Spleen (tissue), 11 donors: ENCODE measurements at regions not wholly inside any gene's neighbourhood (a gene's known extent, or its start where the extent isn't known, plus 50 kb on each side); places are given as distances from the start of the nearest gene placed in this dataset.
"Not testable (repeated sequence)": the region's sequence is repeated elsewhere in the genome, so short reads cannot be mapped to it uniquely, and the experiment has no call there.

Source experiments
- DNase-seq: peaks from one replicate; pipeline ENCODE4 v3.0.0-alpha.2; 2020
- H3K27ac ChIP-seq, 8 donors: fragments of 200-600 bp; sonication (generic) in 7 of 8; 1 replicate in 4 of 8; 2 replicates in 4 of 8; pipeline versions ENCODE4 v1.5.0 to v1.8.0; 2016 to 2021; ENCODE audit warnings: inconsistent platforms in 4 of 8, mild to moderate bottlenecking in 4 of 8, moderate library complexity in 1 of 8
- H3K27me3 ChIP-seq, 7 donors: fragments of 200-600 bp; sonication (generic) in 6 of 7; replicated peaks in 1 of 7; 1 replicate in 4 of 7; 2 replicates in 3 of 7; pipeline versions ENCODE4 v1.5.0 to v1.8.0; 2016 to 2021; ENCODE audit warnings: inconsistent platforms in 3 of 7, mild to moderate bottlenecking in 1 of 7
- H3K36me3 ChIP-seq, 6 donors: fragments of 200-600 bp; sonication (generic) in 5 of 6; 1 replicate in 4 of 6; 2 replicates in 2 of 6; pipeline versions ENCODE4 v1.5.0 to v1.8.0; 2016 to 2021; ENCODE audit warnings: inconsistent platforms in 2 of 6
- H3K4me1 ChIP-seq, 6 donors: fragments of 200-600 bp; sonication (generic) in 5 of 6; 1 replicate in 3 of 6; 2 replicates in 3 of 6; pipeline versions ENCODE4 v1.5.0 to v1.8.0; 2016 to 2021; ENCODE audit warnings: inconsistent platforms in 3 of 6
- H3K4me3 ChIP-seq, 8 donors: fragments of 200-600 bp; sonication (generic) in 7 of 8; 1 replicate in 4 of 8; 2 replicates in 4 of 8; pipeline versions ENCODE4 v1.5.0 to v1.8.0; 2016 to 2021; ENCODE audit warnings: inconsistent platforms in 4 of 8, mild to moderate bottlenecking in 4 of 8, moderate library complexity in 2 of 8
- H3K9me3 ChIP-seq, 8 donors: fragments of 200-600 bp; sonication (generic) in 7 of 8; 1 replicate in 4 of 8; 2 replicates in 4 of 8; pipeline versions ENCODE4 v1.5.0 to v1.8.0; 2016 to 2021; ENCODE audit warnings: inconsistent platforms in 4 of 8
- POLR2A ChIP-seq, 3 donors: fragments of 450-650 bp; IDR thresholded peaks; one replicate each; pipeline ENCODE4 v1.5.1; 2017; ENCODE audit warnings: antibody characterized with exemption in 3 of 3, mild to moderate bottlenecking in 1 of 3
- POLR2AphosphoS5 ChIP-seq, 3 donors: sonication (generic); formaldehyde crosslinking; IDR thresholded peaks; one replicate each; pipeline ENCODE4 v1.5.1; 2017; ENCODE audit warnings: antibody characterized with exemption in 3 of 3
- WGBS, 5 donors: extraction: QIAGEN DNeasy Blood & Tissue Kit in 3 of 5; methylation state at CpG; one replicate each; pipeline versions ENCODE4 v1.1.5 to v1.1.7; 2013 to 2018; 5-methylcytosine and 5-hydroxymethylcytosine counted together
- intact Hi-C: fragments of 100-400 bp; cut with DNase I; formaldehyde crosslinking; loops from one replicate; pipeline ENCODE4 v1.15.0; 2023; ENCODE audit warnings: low total_unique reads
- TF ChIP-seq, protein P1 (sequence below), 11 experiments: fragments of 200-600 bp in 7 of 11; fragments of 450-650 bp in 4 of 11; sonication (generic) in 4 of 11; IDR thresholded peaks in 8 of 11; conservative IDR thresholded peaks in 3 of 11; 1 replicate in 7 of 11; 2 replicates in 4 of 11; pipeline versions ENCODE4 v1.4.0 to v1.8.0; 2016 to 2021; ENCODE audit warnings: antibody characterized with exemption in 11 of 11, inconsistent platforms in 4 of 11, mild to moderate bottlenecking in 1 of 11
- donor health status: healthy with polysubstance abuse.
- donor health status: DM: no; HTN: no; CAD: no; lungs with moderate emphysema.
- donor health status: DM: no; HTN: no; CAD: no.
- donor health status: Bipolar disorder and iron deficiency.
- donor health status: healthy.
- donor health status: DM: no; HTN: no; CAD: no.
- donor health status: DM: yes; HTN: yes; CAD: no.

GRCh38 chr2:122338000-122338399 is 582.5 kb downstream of the TSN start:
- Histone ChIP-seq H3K9me3 (no peaks in the 10 kb centered on the region), H3K4me3 (no peak overlapping the region), H3K27me3 (no peaks in the 10 kb centered on the region), H3K36me3 (no peaks in the 10 kb centered on the region), H3K4me1 (no peaks in the 10 kb centered on the region), H3K27ac (no peak overlapping the region)
- DNase-seq: no peak
- intact Hi-C loops: no loop called here
- 60 to 68% (median 63%) methylated on average over 5 of the region's 5 CpGs for WGBS, 5 donors
- TF ChIP-seq POLR2A (IDR thresholded peaks at IDR 0.05): no peak

DNA sequence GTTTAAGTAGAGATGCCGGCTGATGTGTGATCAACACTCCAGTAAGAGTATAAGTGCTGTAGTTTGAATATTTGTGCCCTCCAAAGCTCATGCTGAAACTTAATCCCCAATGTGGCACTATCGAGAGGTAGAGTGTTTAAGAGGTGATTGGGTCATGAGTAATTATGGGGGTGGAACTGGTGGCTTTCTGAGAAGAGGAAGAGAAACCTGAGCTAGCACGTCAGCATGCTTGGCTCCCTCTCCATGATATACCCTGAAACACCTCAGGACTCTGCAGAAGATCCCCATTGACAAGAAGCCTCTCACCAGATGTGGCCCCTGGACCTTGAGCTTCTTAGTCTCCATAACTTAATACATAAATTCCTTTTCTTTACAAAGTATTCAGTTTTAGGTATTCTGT is 584.8 kb downstream of the TSN start:
- no peaks in the 10 kb centered on the region for H3K27me3 ChIP-seq
- no peak overlapping the region for H3K27ac ChIP-seq
- H3K36me3 ChIP-seq: no peaks in the 10 kb centered on the region
- H3K4me3 ChIP-seq: no peak overlapping the region
- intact Hi-C loops: no loop called here
- DNase-seq: no peak
- no peaks in the 10 kb centered on the region for H3K4me1 ChIP-seq
- TF ChIP-seq, protein P1, sequence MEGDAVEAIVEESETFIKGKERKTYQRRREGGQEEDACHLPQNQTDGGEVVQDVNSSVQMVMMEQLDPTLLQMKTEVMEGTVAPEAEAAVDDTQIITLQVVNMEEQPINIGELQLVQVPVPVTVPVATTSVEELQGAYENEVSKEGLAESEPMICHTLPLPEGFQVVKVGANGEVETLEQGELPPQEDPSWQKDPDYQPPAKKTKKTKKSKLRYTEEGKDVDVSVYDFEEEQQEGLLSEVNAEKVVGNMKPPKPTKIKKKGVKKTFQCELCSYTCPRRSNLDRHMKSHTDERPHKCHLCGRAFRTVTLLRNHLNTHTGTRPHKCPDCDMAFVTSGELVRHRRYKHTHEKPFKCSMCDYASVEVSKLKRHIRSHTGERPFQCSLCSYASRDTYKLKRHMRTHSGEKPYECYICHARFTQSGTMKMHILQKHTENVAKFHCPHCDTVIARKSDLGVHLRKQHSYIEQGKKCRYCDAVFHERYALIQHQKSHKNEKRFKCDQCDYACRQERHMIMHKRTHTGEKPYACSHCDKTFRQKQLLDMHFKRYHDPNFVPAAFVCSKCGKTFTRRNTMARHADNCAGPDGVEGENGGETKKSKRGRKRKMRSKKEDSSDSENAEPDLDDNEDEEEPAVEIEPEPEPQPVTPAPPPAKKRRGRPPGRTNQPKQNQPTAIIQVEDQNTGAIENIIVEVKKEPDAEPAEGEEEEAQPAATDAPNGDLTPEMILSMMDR (IDR thresholded peaks at IDR 0.05 in 8 of 11, conservative IDR thresholded peaks at IDR 0.05 in 3 of 11): no peak
- TF ChIP-seq POLR2AphosphoS5 (IDR thresholded peaks at IDR 0.05) (no peak), POLR2A (IDR thresholded peaks at IDR 0.05) (no peak)
- no peaks in the 10 kb centered on the region for H3K9me3 ChIP-seq
- 67 to 84% (median 71%) methylated on average over 3 of the region's 3 CpGs for WGBS, 5 donors

DNA sequence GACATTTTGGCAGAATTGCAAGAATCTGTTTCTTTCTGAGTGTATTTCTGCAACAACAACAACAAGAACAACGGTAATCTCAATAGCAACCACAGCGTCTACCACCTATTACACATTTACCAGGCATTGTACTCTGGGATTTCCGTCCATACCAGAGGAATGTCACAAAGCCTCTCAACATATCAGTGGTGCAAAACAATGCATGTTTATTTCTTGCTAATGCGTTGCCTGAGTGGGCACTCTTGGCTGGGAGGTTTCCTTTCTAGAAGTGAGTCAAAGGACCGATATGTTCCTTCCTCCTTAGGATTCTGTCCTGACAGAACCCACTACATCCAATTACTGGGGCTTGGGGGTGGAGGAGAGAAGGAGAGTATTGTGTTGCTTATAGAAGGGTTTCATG is 585.6 kb downstream of the TSN start:
- H3K36me3 ChIP-seq: no peaks in the 10 kb centered on the region
- H3K27ac ChIP-seq: no peak overlapping the region
- H3K9me3 ChIP-seq: no peaks in the 10 kb centered on the region
- H3K27me3 ChIP-seq: no peaks in the 10 kb centered on the region
- TF ChIP-seq POLR2AphosphoS5 (IDR thresholded peaks at IDR 0.05): no peak
- TF ChIP-seq POLR2A (IDR thresholded peaks at IDR 0.05): no peak
- TF ChIP-seq, protein P1 (IDR thresholded peaks at IDR 0.05 in 8 of 11, conservative IDR thresholded peaks at IDR 0.05 in 3 of 11): no peak
- H3K4me1 ChIP-seq: no peaks in the 10 kb centered on the region
- no peak for DNase-seq
- intact Hi-C loops: no loop called here
- WGBS, 5 donors: 84 to 92% (median 88%) methylated on average over 5 of the region's 5 CpGs
- no peak overlapping the region for H3K4me3 ChIP-seq

DNA sequence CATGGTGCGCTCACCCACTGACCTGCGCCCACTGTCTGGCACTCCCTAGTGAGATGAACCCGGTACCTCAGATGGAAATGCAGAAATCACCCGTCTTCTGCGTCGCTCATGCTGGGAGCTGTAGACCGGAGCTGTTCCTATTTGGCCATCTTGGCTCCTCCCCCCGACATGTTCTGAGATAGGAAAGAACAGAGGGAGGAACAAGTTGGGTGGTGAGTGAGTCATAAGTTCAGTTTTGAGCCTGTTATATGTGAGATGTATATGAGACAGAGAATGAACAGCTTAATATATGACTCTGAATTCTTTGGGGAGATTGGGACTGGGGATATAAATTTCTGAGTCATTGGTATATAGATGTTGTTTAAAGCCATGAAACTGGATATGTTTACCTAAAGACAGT is 596.7 kb downstream of the TSN start:
- H3K4me1 ChIP-seq, intact Hi-C loops, H3K9me3 ChIP-seq, DNase-seq, H3K27me3 ChIP-seq, H3K27ac ChIP-seq, H3K36me3 ChIP-seq, H3K4me3 ChIP-seq: not testable (repeated sequence)
- 80 to 93% (median 84%) methylated on average over 5 to 8 of the region's 8 CpGs for WGBS, 5 donors

DNA sequence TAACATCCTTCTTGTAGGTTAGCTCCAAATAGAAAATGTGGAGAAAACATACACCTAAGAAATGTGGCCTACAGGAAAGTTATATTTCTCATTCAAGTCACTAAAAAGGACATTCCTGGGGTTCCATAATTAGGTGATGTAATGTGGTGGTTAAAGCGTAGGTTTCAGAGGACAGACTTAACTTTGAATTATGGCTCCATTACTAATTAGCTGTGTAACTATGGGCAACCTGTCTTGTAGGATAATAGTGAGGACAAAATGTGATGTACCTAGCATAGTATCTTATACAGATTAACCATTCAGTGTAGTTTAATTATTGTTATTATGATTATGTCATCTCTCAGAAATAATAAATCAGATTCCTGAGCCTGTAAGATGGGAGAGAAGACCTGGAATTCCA is 602.5 kb downstream of the TSN start:
- intact Hi-C loops: no loop called here
- Histone ChIP-seq H3K27me3 (no peaks in the 10 kb centered on the region), H3K36me3 (no peaks in the 10 kb centered on the region), H3K4me3 (no peak overlapping the region), H3K4me1 (no peaks in the 10 kb centered on the region), H3K9me3 (no peaks in the 10 kb centered on the region), H3K27ac (no peak overlapping the region)
- 79 to 94% (median 90%) methylated on average over 1 of the region's 1 CpG for WGBS, 5 donors
- DNase-seq: no peak
- TF ChIP-seq, protein P1 (IDR thresholded peaks at IDR 0.05 in 8 of 11, conservative IDR thresholded peaks at IDR 0.05 in 3 of 11): no peak
- no peak for TF ChIP-seq POLR2A (IDR thresholded peaks at IDR 0.05)
- TF ChIP-seq POLR2AphosphoS5 (IDR thresholded peaks at IDR 0.05): no peak
